ENCODE measurements at regions not wholly inside any gene's neighbourhood (a gene's known extent, or its start where the extent isn't known, plus 50 kb on each side); places are given as distances from the start of the nearest gene placed in this dataset.

DNA sequence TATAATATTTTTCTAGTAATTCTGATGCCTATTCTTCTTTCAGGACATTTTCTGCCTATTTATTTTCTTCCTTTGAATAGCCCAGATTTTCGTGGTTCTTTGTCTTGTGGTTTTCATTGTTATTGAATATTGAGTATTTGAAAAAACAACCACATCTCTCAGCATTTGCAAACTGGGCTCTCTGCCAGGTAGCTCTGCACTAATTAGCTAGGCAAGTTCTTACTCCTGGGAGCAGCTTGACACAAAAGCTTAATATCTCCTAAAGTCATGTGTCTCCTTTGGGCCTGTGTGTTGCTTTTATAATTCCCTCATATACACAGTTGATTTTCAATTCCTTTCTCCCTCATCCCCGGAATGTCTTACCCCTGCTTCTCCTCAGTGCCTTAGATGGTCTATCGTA, 413.5 kb upstream of the GRIA3 start:
- Histone ChIP-seq H3K27me3 (ENCODE audit: control insufficient read depth in 1 of 2, insufficient read depth in 2 of 2, low read length in 2 of 2) (no peaks in the 10 kb centered on the region), H3K36me3 (ENCODE audit: insufficient read depth, low read length) (no peaks in the 10 kb centered on the region), H3K4me3 (ENCODE audit: low read length) (no peak overlapping the region), H3K27ac (ENCODE audit: low read depth in 1 of 2, low read length in 2 of 2) (no peak overlapping the region), H3K4me1 (ENCODE audit: insufficient read depth, low read length) (no peaks in the 10 kb centered on the region), H3K9me3 (ENCODE audit: control insufficient read depth in 1 of 2, insufficient read depth in 1 of 2, low read length in 2 of 2) (no peaks in the 10 kb centered on the region)
- Mint-ChIP-seq H3K4me3 (no peak overlapping the region), H3K4me1 (ENCODE audit: low read depth) (no peaks in the 10 kb centered on the region), H3K9me3 (peaks cover 4% of the 10 kb centered on the region), H3K27ac (no peak overlapping the region), H3K36me3 (ENCODE audit: low read depth) (no peaks in the 10 kb centered on the region), H3K27me3 (no peaks in the 10 kb centered on the region)
- ChIA-PET CTCF (no interaction called here), POLR2A (no interaction called here)
- ATAC-seq (ENCODE audit: poor library complexity): no peak
- intact Hi-C loops (cut with DNase I, micrococcal nuclease): no loop called here
- no peak for DNase-seq
- TF ChIP-seq, protein P1, sequence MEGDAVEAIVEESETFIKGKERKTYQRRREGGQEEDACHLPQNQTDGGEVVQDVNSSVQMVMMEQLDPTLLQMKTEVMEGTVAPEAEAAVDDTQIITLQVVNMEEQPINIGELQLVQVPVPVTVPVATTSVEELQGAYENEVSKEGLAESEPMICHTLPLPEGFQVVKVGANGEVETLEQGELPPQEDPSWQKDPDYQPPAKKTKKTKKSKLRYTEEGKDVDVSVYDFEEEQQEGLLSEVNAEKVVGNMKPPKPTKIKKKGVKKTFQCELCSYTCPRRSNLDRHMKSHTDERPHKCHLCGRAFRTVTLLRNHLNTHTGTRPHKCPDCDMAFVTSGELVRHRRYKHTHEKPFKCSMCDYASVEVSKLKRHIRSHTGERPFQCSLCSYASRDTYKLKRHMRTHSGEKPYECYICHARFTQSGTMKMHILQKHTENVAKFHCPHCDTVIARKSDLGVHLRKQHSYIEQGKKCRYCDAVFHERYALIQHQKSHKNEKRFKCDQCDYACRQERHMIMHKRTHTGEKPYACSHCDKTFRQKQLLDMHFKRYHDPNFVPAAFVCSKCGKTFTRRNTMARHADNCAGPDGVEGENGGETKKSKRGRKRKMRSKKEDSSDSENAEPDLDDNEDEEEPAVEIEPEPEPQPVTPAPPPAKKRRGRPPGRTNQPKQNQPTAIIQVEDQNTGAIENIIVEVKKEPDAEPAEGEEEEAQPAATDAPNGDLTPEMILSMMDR (IDR thresholded peaks at IDR 0.05): no peak

DNA sequence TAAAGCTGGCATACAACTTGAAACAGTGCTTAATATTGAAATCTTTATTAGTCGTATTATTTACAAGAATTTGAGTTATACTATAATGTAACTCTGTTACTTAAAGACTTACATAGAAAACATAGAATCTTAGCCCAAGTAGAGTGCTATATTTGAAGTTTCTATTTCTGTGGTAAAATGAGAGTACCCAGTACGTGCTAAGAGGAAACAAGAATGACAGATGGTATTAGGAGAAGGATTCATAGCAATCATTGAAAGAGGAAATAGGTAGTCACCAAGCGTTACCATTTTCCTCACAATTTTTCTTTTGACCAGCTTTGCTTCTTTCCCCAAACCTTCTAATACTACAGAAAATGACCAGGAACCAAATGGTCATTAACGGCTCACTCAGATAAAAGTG, 412.1 kb upstream of the GRIA3 start:
- H3K4me3 Mint-ChIP-seq: no peak overlapping the region
- DNase-seq (no peak), ATAC-seq (ENCODE audit: poor library complexity) (no peak)
- no peaks in the 10 kb centered on the region for H3K36me3 Mint-ChIP-seq (ENCODE audit: low read depth)
- Histone ChIP-seq H3K9me3 (ENCODE audit: control insufficient read depth in 1 of 2, insufficient read depth in 1 of 2, low read length in 2 of 2) (no peaks in the 10 kb centered on the region), H3K4me1 (ENCODE audit: insufficient read depth, low read length) (no peaks in the 10 kb centered on the region), H3K27me3 (ENCODE audit: control insufficient read depth in 1 of 2, insufficient read depth in 2 of 2, low read length in 2 of 2) (no peaks in the 10 kb centered on the region), H3K36me3 (ENCODE audit: insufficient read depth, low read length) (no peaks in the 10 kb centered on the region), H3K27ac (ENCODE audit: low read depth in 1 of 2, low read length in 2 of 2) (no peak overlapping the region), H3K4me3 (ENCODE audit: low read length) (no peak overlapping the region)
- intact Hi-C loops (cut with DNase I, micrococcal nuclease): no loop called here
- H3K4me1 Mint-ChIP-seq (ENCODE audit: low read depth): no peaks in the 10 kb centered on the region
- TF ChIP-seq, protein P1 (IDR thresholded peaks at IDR 0.05): no peak
- H3K27ac Mint-ChIP-seq: no peak overlapping the region
- POLR2A ChIA-PET: no interaction called here
- CTCF ChIA-PET: no interaction called here
- H3K9me3 Mint-ChIP-seq: no peaks in the 10 kb centered on the region
- no peaks in the 10 kb centered on the region for H3K27me3 Mint-ChIP-seq

DNA sequence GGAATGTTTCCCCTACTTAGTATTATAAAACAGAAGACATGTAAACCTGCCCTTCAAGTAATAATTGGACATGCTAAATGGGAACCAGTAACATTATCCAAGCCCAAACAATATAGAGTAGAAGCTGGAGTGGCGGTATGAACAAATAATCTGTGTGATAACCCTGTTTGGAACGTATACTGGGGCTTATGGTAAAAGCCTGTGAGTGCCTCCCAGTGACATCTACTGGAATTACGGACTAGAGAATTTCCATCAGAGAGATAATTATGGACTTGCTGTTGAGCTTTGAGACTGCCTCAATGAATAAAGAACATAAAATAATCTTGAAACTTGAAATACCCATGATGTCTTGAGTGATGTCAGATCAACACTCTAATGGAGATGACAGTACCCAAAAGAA, 406.3 kb upstream of the GRIA3 start:
- TF ChIP-seq, protein P1 (IDR thresholded peaks at IDR 0.05): no peak
- Mint-ChIP-seq H3K27me3 (no peaks in the 10 kb centered on the region), H3K4me3 (no peak overlapping the region), H3K27ac (no peak overlapping the region), H3K36me3 (ENCODE audit: low read depth) (no peaks in the 10 kb centered on the region), H3K4me1 (ENCODE audit: low read depth) (no peaks in the 10 kb centered on the region), H3K9me3 (no peaks in the 10 kb centered on the region)
- DNase-seq (no peak), ATAC-seq (ENCODE audit: poor library complexity) (no peak)
- ChIA-PET POLR2A (no interaction called here), CTCF (no interaction called here)
- H3K4me1 ChIP-seq (ENCODE audit: insufficient read depth, low read length): no peaks in the 10 kb centered on the region
- H3K27ac ChIP-seq (ENCODE audit: low read depth in 1 of 2, low read length in 2 of 2): no peak overlapping the region
- H3K4me3 ChIP-seq (ENCODE audit: low read length): no peak overlapping the region
- H3K27me3 ChIP-seq (ENCODE audit: control insufficient read depth in 1 of 2, insufficient read depth in 2 of 2, low read length in 2 of 2): no peaks in the 10 kb centered on the region
- H3K9me3 ChIP-seq (ENCODE audit: control insufficient read depth in 1 of 2, insufficient read depth in 1 of 2, low read length in 2 of 2): no peaks in the 10 kb centered on the region
- H3K36me3 ChIP-seq (ENCODE audit: insufficient read depth, low read length): no peaks in the 10 kb centered on the region
- intact Hi-C loops (cut with DNase I, micrococcal nuclease): no loop called here
